Thyroid gland (tissue), 4 donors: ENCODE measurements at regions not wholly inside any gene's neighbourhood (a gene's known extent, or its start where the extent isn't known, plus 50 kb on each side); places are given as distances from the start of the nearest gene placed in this dataset.

Source experiments
- DNase-seq, 2 donors: peaks; one replicate each; pipeline ENCODE4 v3.0.0-alpha.2; 2019
- H3K27ac ChIP-seq, 3 donors: fragments of 200-600 bp; sonication (generic); 1 replicate in 2 of 3; 2 replicates in 1 of 3; pipeline ENCODE4 v1.5.1; 2016 to 2019; ENCODE audit warnings: mild to moderate bottlenecking in 1 of 3, moderate library complexity in 1 of 3
- H3K27me3 ChIP-seq: fragments of 200-600 bp; sonication (generic); one replicate; pipeline ENCODE4 v1.5.1; 2019
- H3K36me3 ChIP-seq, 2 donors: fragments of 200-600 bp; sonication (generic); one replicate each; pipeline ENCODE4 v1.5.1; 2016 to 2019
- H3K4me1 ChIP-seq, 2 donors: fragments of 200-600 bp; sonication (generic); one replicate each; pipeline ENCODE4 v1.5.1; 2017 to 2019
- H3K4me3 ChIP-seq, 3 donors: fragments of 200-600 bp; sonication (generic); replicated peaks in 1 of 3; 1 replicate in 2 of 3; 2 replicates in 1 of 3; pipeline ENCODE4 v1.5.1; 2016; ENCODE audit warnings: mild to moderate bottlenecking in 1 of 3
- H3K9me3 ChIP-seq: fragments of 200-600 bp; sonication (generic); one replicate; pipeline ENCODE4 v1.5.1; 2017
- POLR2A ChIP-seq, 2 donors: fragments of 450-650 bp; IDR thresholded peaks; one replicate each; pipeline ENCODE4 v1.6.1; 2017; ENCODE audit warnings: antibody characterized with exemption in 2 of 2, mild to moderate bottlenecking in 2 of 2, moderate library complexity in 1 of 2
- WGBS, 2 donors: methylation state at CpG; one replicate each; pipeline ENCODE4 v1.1.5; 2017; 5-methylcytosine and 5-hydroxymethylcytosine counted together
- intact Hi-C: fragments of 100-400 bp; cut with DNase I; formaldehyde crosslinking; loops from one replicate; pipeline ENCODE4 v1.15.1; 2023
- TF ChIP-seq, protein P1 (sequence below), 6 experiments: fragments of 200-600 bp in 3 of 6; fragments of 450-650 bp in 3 of 6; sonication (generic) in 3 of 6; IDR thresholded peaks; one replicate each; pipeline ENCODE4 v1.5.1; 2016 to 2019; ENCODE audit warnings: antibody characterized with exemption in 6 of 6, mild to moderate bottlenecking in 2 of 6, inconsistent platforms in 1 of 6, moderate library complexity in 1 of 6

DNA sequence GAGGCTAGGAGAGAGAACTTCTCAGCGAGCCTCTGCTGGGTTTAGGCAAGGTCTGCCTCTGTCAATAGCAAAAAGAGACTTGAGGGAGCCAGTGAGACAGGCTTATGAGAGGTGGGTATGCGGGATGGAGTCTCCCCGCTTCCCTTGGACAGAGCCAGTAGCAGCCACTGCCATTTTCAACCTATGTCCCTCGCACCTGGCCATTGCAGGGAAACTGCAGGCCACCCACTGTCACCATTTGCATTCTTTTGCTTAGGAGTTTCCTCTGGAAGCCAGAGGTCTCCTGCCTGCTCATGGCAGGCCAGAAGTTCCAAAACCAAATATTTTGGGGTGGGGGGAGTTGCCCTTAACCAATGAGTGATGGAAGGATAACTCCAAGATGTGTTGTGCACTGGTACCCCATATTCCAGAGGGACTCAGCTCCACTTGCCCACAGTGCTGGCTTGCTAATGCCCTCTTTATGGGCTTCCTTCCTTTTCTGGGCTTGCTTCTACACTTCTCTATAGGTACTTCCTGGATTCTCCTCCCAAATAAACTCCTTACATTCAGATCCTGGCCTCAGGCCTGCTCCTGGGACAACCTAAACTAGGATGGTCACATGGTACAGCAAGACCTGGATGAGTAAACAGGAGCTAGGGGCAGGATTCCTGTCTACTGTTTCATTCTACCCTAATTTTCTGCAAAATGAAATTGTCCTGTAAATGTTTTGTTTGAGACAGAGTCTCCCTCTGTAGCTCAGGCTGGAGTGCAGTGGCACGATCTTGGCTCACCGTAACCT is 108.9 kb upstream of the PROK2 start:
- 86 to 96% methylated on average over 6 of the region's 6 CpGs for WGBS, 2 donors
- H3K9me3 ChIP-seq = no peaks in the 10 kb centered on the region

DNA sequence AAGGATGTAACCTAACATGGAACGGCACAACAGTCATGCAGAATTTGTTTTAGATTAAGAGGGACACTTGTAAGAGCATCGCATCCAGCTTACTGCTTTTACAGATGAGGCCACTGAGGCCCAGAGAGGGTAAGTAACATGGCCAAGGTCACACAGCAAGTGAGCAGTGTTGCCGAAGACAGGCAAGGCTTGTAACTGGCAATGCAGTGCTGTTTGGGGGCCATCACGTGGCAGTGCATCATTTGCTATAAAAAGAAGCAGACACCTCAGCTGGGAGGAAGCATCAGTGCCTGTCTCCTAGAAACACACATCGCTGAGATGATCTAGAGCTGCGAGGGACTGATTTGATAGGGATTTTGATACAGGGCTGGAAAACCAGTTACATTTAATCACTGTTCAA is 108.2 kb upstream of the PROK2 start:
- no peak for TF ChIP-seq POLR2A (IDR thresholded peaks at IDR 0.05)
- TF ChIP-seq, protein P1, sequence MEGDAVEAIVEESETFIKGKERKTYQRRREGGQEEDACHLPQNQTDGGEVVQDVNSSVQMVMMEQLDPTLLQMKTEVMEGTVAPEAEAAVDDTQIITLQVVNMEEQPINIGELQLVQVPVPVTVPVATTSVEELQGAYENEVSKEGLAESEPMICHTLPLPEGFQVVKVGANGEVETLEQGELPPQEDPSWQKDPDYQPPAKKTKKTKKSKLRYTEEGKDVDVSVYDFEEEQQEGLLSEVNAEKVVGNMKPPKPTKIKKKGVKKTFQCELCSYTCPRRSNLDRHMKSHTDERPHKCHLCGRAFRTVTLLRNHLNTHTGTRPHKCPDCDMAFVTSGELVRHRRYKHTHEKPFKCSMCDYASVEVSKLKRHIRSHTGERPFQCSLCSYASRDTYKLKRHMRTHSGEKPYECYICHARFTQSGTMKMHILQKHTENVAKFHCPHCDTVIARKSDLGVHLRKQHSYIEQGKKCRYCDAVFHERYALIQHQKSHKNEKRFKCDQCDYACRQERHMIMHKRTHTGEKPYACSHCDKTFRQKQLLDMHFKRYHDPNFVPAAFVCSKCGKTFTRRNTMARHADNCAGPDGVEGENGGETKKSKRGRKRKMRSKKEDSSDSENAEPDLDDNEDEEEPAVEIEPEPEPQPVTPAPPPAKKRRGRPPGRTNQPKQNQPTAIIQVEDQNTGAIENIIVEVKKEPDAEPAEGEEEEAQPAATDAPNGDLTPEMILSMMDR (IDR thresholded peaks at IDR 0.05) = no peak
- H3K27ac ChIP-seq = no peak overlapping the region
- H3K9me3 ChIP-seq = no peaks in the 10 kb centered on the region
- H3K4me3 ChIP-seq = no peak overlapping the region
- DNase-seq = no peak
- H3K4me1 ChIP-seq = peaks cover 0 to 10% of the 10 kb centered on the region in 2 donors
- intact Hi-C loops = no loop called here
- 84 to 92% methylated on average over 6 of the region's 6 CpGs for WGBS, 2 donors
- H3K27me3 ChIP-seq = no peaks in the 10 kb centered on the region
- no peaks in the 10 kb centered on the region for H3K36me3 ChIP-seq

More for the DNA sequence above, 108.9 kb upstream of the PROK2 start:
- no peaks in the 10 kb centered on the region for H3K27me3 ChIP-seq
- intact Hi-C loops = no loop called here
- H3K4me1 ChIP-seq = peaks cover 0 to 10% of the 10 kb centered on the region in 2 donors
- no peak overlapping the region for H3K4me3 ChIP-seq
- no peak for DNase-seq
- no peak overlapping the region for H3K27ac ChIP-seq
- no peaks in the 10 kb centered on the region for H3K36me3 ChIP-seq
- no peak for TF ChIP-seq POLR2A (IDR thresholded peaks at IDR 0.05)
- TF ChIP-seq, protein P1 (IDR thresholded peaks at IDR 0.05) = no peak

DNA sequence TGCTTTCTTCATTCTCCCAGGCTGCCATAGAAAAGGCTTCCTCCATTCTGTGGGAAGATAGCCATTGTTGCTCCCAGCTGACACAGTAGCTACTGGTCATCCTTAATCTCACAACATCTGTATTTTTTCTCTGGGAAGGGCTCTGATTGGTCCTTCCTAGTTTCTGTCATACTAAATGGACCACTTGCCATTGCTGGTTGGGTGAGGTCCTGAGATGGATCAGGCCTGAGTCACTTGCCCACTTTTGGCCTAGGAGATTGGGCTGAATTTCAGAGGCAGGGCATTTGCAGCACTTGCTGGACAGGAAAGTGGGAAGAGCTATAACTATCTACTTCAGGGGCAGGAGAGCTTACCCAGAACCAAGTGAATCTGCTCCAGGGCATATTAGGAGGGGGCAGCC is 106.5 kb upstream of the PROK2 start:
- intact Hi-C loops = no loop called here
- Histone ChIP-seq H3K27me3 (no peaks in the 10 kb centered on the region), H3K36me3 (no peaks in the 10 kb centered on the region), H3K4me1 (peaks cover 0 to 10% of the 10 kb centered on the region in 2 donors), H3K9me3 (no peaks in the 10 kb centered on the region), H3K4me3 (no peak overlapping the region), H3K27ac (no peak overlapping the region)
- TF ChIP-seq, protein P1 (IDR thresholded peaks at IDR 0.05) = no peak
- TF ChIP-seq POLR2A (IDR thresholded peaks at IDR 0.05) = no peak
- DNase-seq = no peak

DNA sequence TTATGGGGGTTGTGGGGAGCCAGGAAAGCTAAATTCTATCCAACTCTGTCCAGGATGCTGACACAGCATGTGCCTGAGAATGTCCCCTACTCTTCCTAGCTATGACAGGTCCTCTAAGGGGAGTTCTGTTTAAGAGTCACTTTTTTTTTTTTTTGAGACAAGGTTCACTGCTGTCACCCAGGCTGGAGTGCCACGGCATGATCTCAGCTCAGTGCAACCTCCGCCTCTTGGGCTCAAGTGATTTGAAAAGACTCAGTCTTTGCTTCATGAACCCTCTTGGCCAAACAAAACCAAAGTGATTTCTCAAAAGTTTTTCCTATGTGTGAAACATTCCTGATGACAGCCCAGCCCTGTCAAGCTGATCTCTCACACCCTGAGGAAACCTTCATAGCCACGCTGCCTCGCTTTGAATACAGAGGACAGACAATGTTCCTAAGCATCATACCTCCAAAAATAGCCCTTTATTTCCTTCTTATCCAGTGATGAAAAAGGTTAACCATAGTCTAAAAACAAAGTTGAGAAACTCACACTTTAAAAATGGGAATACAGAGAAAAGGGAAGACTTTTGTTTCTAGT is 105.5 kb upstream of the PROK2 start:
- DNase-seq = peak; percentile 81 to 82

More for the DNA sequence above, 105.5 kb upstream of the PROK2 start:
- no peak for TF ChIP-seq POLR2A (IDR thresholded peaks at IDR 0.05)
- TF ChIP-seq, protein P1 (IDR thresholded peaks at IDR 0.05) = no peak
- peaks cover 0 to 10% of the 10 kb centered on the region in 2 donors for H3K4me1 ChIP-seq
- 22 to 33% methylated on average over 4 of the region's 4 CpGs for WGBS, 2 donors
- H3K27me3 ChIP-seq = no peaks in the 10 kb centered on the region
- H3K36me3 ChIP-seq = no peaks in the 10 kb centered on the region
- intact Hi-C loops = no loop called here
- H3K9me3 ChIP-seq = no peaks in the 10 kb centered on the region
- no peak overlapping the region for H3K4me3 ChIP-seq
- H3K27ac ChIP-seq = peak overlapping the region in 1 of 3 donors; percentile 35
